ENCODE measurements at regions not wholly inside any gene's neighbourhood (a gene's known extent, or its start where the extent isn't known, plus 50 kb on each side); places are given as distances from the start of the nearest gene placed in this dataset.

GRCh38 chr5:108661590-108662219, 86.0 kb upstream of the FER start:
- H4K20me1 ChIP-seq (ENCODE audit: insufficient read depth, low read length) = no peaks in the 10 kb centered on the region
- no peak for TF ChIP-seq EZH2 (IDR thresholded peaks at IDR 0.05; ENCODE audit: insufficient read depth, low read length)
- no peak for TF ChIP-seq CTCF (IDR thresholded peaks at IDR 0.05; ENCODE audit: insufficient read depth, low read depth, low read length)
- FAIRE-seq (no peak), DNase-seq (ENCODE audit: low read depth) (peak; percentile 26)
- H3K9ac ChIP-seq (ENCODE audit: low read length) = no peak overlapping the region
- Mint-ChIP-seq H3K36me3 (ENCODE audit: low read depth, unreplicated experiment) (no peaks in the 10 kb centered on the region), H3K9me3 (ENCODE audit: unreplicated experiment) (peaks cover 1% of the 10 kb centered on the region), H3K4me3 (ENCODE audit: unreplicated experiment) (no peak overlapping the region), H3K27ac (ENCODE audit: unreplicated experiment) (no peak overlapping the region), H3K27me3 (ENCODE audit: low read depth, unreplicated experiment) (no peaks in the 10 kb centered on the region), H3K4me1 (ENCODE audit: low read depth, unreplicated experiment) (peaks cover 6% of the 10 kb centered on the region)
- H3K4me1 ChIP-seq (ENCODE audit: insufficient read depth, low read length) = peaks cover 9% of the 10 kb centered on the region
- no peaks in the 10 kb centered on the region for H3K79me2 ChIP-seq (ENCODE audit: insufficient read depth, low read length)
- no peak overlapping the region for H3K4me3 ChIP-seq (ENCODE audit: insufficient read depth, low read depth, low read length)
- no peaks in the 10 kb centered on the region for H3K36me3 ChIP-seq (ENCODE audit: insufficient read depth, low read length)
- peak overlapping the region; percentile 32 for H3K4me2 ChIP-seq (ENCODE audit: low read length)
- H2AFZ ChIP-seq (ENCODE audit: low read depth, low read length) = no peak overlapping the region
- no peaks in the 10 kb centered on the region for H3K27me3 ChIP-seq (ENCODE audit: insufficient read depth, low read length)
- no peaks in the 10 kb centered on the region for H3K9me3 ChIP-seq (ENCODE audit: insufficient read depth, low read depth, low read length)
- no peak overlapping the region for H3K27ac ChIP-seq (ENCODE audit: low read depth, low read length)

GRCh38 chr5:108661024-108661423, 86.7 kb upstream of the FER start:
- H3K9me3 Mint-ChIP-seq (ENCODE audit: unreplicated experiment) = peaks cover 1% of the 10 kb centered on the region
- H3K36me3 Mint-ChIP-seq (ENCODE audit: low read depth, unreplicated experiment) = no peaks in the 10 kb centered on the region
- Histone ChIP-seq H3K4me1 (ENCODE audit: insufficient read depth, low read length) (peaks cover 9% of the 10 kb centered on the region), H3K4me2 (ENCODE audit: low read length) (peak overlapping the region; percentile 32), H2AFZ (ENCODE audit: low read depth, low read length) (no peak overlapping the region), H3K27ac (ENCODE audit: low read depth, low read length) (no peak overlapping the region), H3K9ac (ENCODE audit: low read length) (no peak overlapping the region), H3K36me3 (ENCODE audit: insufficient read depth, low read length) (no peaks in the 10 kb centered on the region), H4K20me1 (ENCODE audit: insufficient read depth, low read length) (no peaks in the 10 kb centered on the region), H3K79me2 (ENCODE audit: insufficient read depth, low read length) (no peaks in the 10 kb centered on the region), H3K9me3 (ENCODE audit: insufficient read depth, low read depth, low read length) (no peaks in the 10 kb centered on the region), H3K27me3 (ENCODE audit: insufficient read depth, low read length) (no peaks in the 10 kb centered on the region), H3K4me3 (ENCODE audit: insufficient read depth, low read depth, low read length) (no peak overlapping the region)
- no peak overlapping the region for H3K27ac Mint-ChIP-seq (ENCODE audit: unreplicated experiment)
- no peak overlapping the region for H3K4me3 Mint-ChIP-seq (ENCODE audit: unreplicated experiment)
- no peaks in the 10 kb centered on the region for H3K27me3 Mint-ChIP-seq (ENCODE audit: low read depth, unreplicated experiment)
- no peak for TF ChIP-seq CTCF (IDR thresholded peaks at IDR 0.05; ENCODE audit: insufficient read depth, low read depth, low read length)
- no peak for TF ChIP-seq EZH2 (IDR thresholded peaks at IDR 0.05; ENCODE audit: insufficient read depth, low read length)
- no peak for DNase-seq (ENCODE audit: low read depth)
- FAIRE-seq = no peak
- peaks cover 6% of the 10 kb centered on the region for H3K4me1 Mint-ChIP-seq (ENCODE audit: low read depth, unreplicated experiment)

GRCh38 chr5:108660291-108660690, 87.4 kb upstream of the FER start:
- Histone ChIP-seq H3K9ac (ENCODE audit: low read length) (no peak overlapping the region), H3K79me2 (ENCODE audit: insufficient read depth, low read length) (no peaks in the 10 kb centered on the region), H3K4me2 (ENCODE audit: low read length) (no peak overlapping the region), H2AFZ (ENCODE audit: low read depth, low read length) (no peak overlapping the region), H3K27me3 (ENCODE audit: insufficient read depth, low read length) (no peaks in the 10 kb centered on the region), H3K4me3 (ENCODE audit: insufficient read depth, low read depth, low read length) (no peak overlapping the region), H3K9me3 (ENCODE audit: insufficient read depth, low read depth, low read length) (no peaks in the 10 kb centered on the region), H3K36me3 (ENCODE audit: insufficient read depth, low read length) (no peaks in the 10 kb centered on the region), H4K20me1 (ENCODE audit: insufficient read depth, low read length) (no peaks in the 10 kb centered on the region), H3K4me1 (ENCODE audit: insufficient read depth, low read length) (peaks cover 9% of the 10 kb centered on the region), H3K27ac (ENCODE audit: low read depth, low read length) (no peak overlapping the region)
- no peak for FAIRE-seq
- no peak for DNase-seq (ENCODE audit: low read depth)
- peaks cover 6% of the 10 kb centered on the region for H3K4me1 Mint-ChIP-seq (ENCODE audit: low read depth, unreplicated experiment)
- H3K27me3 Mint-ChIP-seq (ENCODE audit: low read depth, unreplicated experiment) = no peaks in the 10 kb centered on the region
- peaks cover 1% of the 10 kb centered on the region for H3K9me3 Mint-ChIP-seq (ENCODE audit: unreplicated experiment)
- no peaks in the 10 kb centered on the region for H3K36me3 Mint-ChIP-seq (ENCODE audit: low read depth, unreplicated experiment)
- TF ChIP-seq CTCF (IDR thresholded peaks at IDR 0.05; ENCODE audit: insufficient read depth, low read depth, low read length) = no peak
- no peak for TF ChIP-seq EZH2 (IDR thresholded peaks at IDR 0.05; ENCODE audit: insufficient read depth, low read length)
- no peak overlapping the region for H3K27ac Mint-ChIP-seq (ENCODE audit: unreplicated experiment)
- H3K4me3 Mint-ChIP-seq (ENCODE audit: unreplicated experiment) = no peak overlapping the region

Data from astrocyte (in vitro differentiated cells and primary cell).